IMR-90 (cell line): ENCODE measurements at regions not wholly inside any gene's neighbourhood (a gene's known extent, or its start where the extent isn't known, plus 50 kb on each side); places are given as distances from the start of the nearest gene placed in this dataset.

ENCODE experiments used
- CEBPB ChIP-seq: IDR thresholded peaks from 2 replicates; pipeline ENCODE4 v1.6.1; 2012; ENCODE audit warnings: low read depth, low read length, improper control_type of control experiment
- CTCF ChIP-seq: conservative IDR thresholded peaks from 2 replicates; pipeline ENCODE4 v1.5.1; 2012; ENCODE audit warnings: mild to moderate bottlenecking, low read depth, low read length, improper control_type of control experiment
- MAZ ChIP-seq: IDR thresholded peaks from 2 replicates; pipeline ENCODE4 v1.6.1; 2012; ENCODE audit warnings: low read depth, mild to moderate bottlenecking, low read length, improper control_type of control experiment, moderate library complexity, borderline replicate concordance
- POLR2A ChIP-seq: IDR thresholded peaks from 2 replicates; pipeline ENCODE4 v1.6.1; 2012; ENCODE audit warnings: mild to moderate bottlenecking, low read depth, low read length

- TF ChIP-seq CEBPB = no peak
- no peak for TF ChIP-seq CTCF
- TF ChIP-seq MAZ = no peak
- TF ChIP-seq POLR2A = no peak
These were observed 1187.3 kb upstream of the SEL1L start for GRCh38 chr14:82720946-82721345.
